ENCODE measurements at regions not wholly inside any gene's neighbourhood (a gene's known extent, or its start where the extent isn't known, plus 50 kb on each side); places are given as distances from the start of the nearest gene placed in this dataset.

DNA sequence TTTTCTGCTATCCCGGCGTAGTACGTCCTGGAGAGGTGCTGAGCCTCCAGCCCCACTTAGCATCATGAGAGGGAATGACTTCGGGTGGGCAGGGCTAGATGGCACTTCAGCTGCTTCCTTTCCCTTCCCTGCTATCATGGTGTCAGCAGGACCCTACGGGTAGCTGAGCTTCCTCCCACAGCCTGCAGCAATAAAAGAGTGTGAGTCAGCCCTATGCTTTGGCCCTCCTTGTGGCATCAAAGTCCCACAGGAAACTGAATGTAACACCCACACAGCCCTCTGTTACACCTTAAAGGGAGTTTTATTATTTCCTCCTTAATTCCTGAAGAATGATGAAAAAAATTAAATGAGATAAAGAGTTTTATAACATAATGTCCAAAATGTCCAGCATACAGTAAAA is 458.1 kb downstream of the RPS24 start:
- peaks cover 4% of the 10 kb centered on the region for H3K9me3 ChIP-seq (ENCODE audit: control insufficient read depth, insufficient read depth, low read length)
- no peak overlapping the region for H3K4me3 ChIP-seq (ENCODE audit: low read depth, low read length)
- H3K4me1 ChIP-seq (ENCODE audit: control insufficient read depth, insufficient read depth, low read length), result no peaks in the 10 kb centered on the region
- no peak overlapping the region for H3K9ac ChIP-seq (ENCODE audit: low read depth, low read length)
- no peaks in the 10 kb centered on the region for H3K36me3 ChIP-seq (ENCODE audit: control insufficient read depth, insufficient read depth, low read length)
- no peaks in the 10 kb centered on the region for H3K27me3 ChIP-seq (ENCODE audit: control insufficient read depth, insufficient read depth, low read length)

DNA sequence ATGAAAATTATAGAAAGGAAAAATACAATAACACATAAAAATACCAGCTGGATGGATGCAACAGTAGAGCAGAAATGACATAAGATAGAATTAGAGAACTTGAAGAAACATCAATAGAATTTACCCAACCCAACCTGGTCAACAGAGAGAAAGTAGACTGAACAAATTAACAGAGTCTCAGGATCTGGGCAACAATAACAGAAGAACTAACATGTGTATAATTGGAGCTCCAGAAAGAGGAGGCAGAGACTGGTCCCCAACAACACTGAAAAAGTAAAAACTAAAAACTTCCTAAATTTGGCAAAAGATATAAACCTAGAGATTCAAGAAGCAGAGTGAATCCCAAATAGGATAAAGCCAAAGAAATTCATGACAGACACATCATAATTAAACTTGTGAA is 458.8 kb downstream of the RPS24 start:
- Histone ChIP-seq H3K4me3 (ENCODE audit: low read depth, low read length) (no peak overlapping the region), H3K36me3 (ENCODE audit: control insufficient read depth, insufficient read depth, low read length) (no peaks in the 10 kb centered on the region), H3K9me3 (ENCODE audit: control insufficient read depth, insufficient read depth, low read length) (peaks cover 4% of the 10 kb centered on the region), H3K9ac (ENCODE audit: low read depth, low read length) (no peak overlapping the region), H3K4me1 (ENCODE audit: control insufficient read depth, insufficient read depth, low read length) (no peaks in the 10 kb centered on the region), H3K27me3 (ENCODE audit: control insufficient read depth, insufficient read depth, low read length) (no peaks in the 10 kb centered on the region)

DNA sequence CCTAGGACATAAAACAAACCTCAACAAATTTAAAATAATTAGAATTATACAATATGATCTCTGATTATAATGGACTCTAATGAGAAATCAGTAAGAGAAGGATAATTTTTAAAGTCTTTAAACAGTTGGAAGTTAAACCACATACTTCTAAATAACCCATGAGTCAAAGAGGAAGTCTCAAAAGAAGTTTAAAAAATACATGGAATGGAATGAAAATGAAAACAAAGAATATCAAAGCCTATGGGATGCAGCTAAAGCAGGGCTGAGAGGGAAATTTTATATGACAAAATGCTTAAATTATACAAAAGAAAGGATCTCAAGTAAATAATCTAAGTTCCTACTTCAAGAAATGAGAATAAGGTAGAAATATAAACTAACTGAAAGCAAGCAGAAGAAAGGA is 460.5 kb downstream of the RPS24 start:
- Histone ChIP-seq H3K27me3 (ENCODE audit: control insufficient read depth, insufficient read depth, low read length) (no peaks in the 10 kb centered on the region), H3K9me3 (ENCODE audit: control insufficient read depth, insufficient read depth, low read length) (no peaks in the 10 kb centered on the region), H3K9ac (ENCODE audit: low read depth, low read length) (no peak overlapping the region), H3K36me3 (ENCODE audit: control insufficient read depth, insufficient read depth, low read length) (no peaks in the 10 kb centered on the region), H3K4me1 (ENCODE audit: control insufficient read depth, insufficient read depth, low read length) (no peaks in the 10 kb centered on the region), H3K4me3 (ENCODE audit: low read depth, low read length) (no peak overlapping the region)

DNA sequence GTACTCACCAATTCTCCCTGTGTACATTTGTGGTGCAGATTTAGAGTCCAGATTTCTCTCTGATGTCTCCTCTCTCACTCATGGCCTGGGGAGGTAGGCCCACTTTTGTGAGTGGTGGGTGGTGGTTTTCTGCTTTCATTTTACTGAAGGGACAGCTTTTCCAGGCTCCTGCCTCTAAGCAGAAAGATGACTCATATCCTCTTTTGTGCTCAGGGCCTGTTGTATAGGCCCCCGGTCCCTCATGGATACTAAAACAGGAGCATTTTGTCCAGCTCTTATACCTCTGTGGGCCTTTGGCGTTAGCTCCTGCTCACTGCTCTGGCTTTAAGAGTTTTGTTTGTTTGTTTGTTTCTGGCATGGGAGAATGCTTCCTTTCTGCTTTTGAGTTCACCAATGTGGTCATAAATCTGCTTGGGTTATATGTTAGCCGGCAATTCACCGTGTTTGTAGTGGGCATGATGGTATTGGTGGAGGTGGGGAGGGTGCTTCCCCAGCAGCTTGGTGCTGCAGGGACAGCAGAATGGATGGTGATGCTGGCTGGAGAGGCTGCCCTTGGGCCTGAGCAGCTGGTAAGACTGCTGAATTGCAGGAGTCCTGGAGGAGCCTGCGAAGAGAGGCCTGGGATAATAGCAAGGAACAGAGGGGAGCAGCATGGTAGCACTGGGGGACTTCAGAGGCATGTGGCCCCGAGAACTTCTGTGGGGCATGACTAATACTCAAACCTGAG is 468.7 kb downstream of the RPS24 start:
- Histone ChIP-seq H3K36me3 (ENCODE audit: control insufficient read depth, insufficient read depth, low read length) (no peaks in the 10 kb centered on the region), H3K9me3 (ENCODE audit: control insufficient read depth, insufficient read depth, low read length) (no peaks in the 10 kb centered on the region), H3K27me3 (ENCODE audit: control insufficient read depth, insufficient read depth, low read length) (no peaks in the 10 kb centered on the region), H3K4me3 (ENCODE audit: low read depth, low read length) (no peak overlapping the region), H3K4me1 (ENCODE audit: control insufficient read depth, insufficient read depth, low read length) (no peaks in the 10 kb centered on the region), H3K9ac (ENCODE audit: low read depth, low read length) (no peak overlapping the region)

DNA sequence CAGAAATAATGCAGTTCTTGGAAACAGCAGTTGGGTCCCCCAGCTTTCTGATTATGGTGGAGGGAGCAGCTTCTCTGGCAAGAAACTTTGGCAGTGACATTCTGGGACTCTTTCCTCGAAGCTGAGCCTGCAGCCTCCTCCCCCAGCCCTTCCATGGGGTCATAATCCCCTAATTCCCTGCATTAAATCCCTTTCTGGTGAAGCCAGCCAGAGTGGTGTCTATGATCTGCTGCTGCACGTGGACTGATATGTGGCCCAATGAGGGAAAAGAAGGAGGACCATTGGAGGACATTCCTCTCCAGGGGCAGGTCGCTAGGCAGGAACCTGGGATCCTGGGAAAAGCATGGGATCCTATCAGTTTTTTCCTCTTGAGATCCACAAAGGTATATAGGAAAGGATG is 470.5 kb downstream of the RPS24 start:
- Histone ChIP-seq H3K9ac (ENCODE audit: low read depth, low read length) (no peak overlapping the region), H3K9me3 (ENCODE audit: control insufficient read depth, insufficient read depth, low read length) (no peaks in the 10 kb centered on the region), H3K4me3 (ENCODE audit: low read depth, low read length) (no peak overlapping the region), H3K27me3 (ENCODE audit: control insufficient read depth, insufficient read depth, low read length) (peaks cover 2% of the 10 kb centered on the region), H3K36me3 (ENCODE audit: control insufficient read depth, insufficient read depth, low read length) (no peaks in the 10 kb centered on the region), H3K4me1 (ENCODE audit: control insufficient read depth, insufficient read depth, low read length) (no peaks in the 10 kb centered on the region)

DNA sequence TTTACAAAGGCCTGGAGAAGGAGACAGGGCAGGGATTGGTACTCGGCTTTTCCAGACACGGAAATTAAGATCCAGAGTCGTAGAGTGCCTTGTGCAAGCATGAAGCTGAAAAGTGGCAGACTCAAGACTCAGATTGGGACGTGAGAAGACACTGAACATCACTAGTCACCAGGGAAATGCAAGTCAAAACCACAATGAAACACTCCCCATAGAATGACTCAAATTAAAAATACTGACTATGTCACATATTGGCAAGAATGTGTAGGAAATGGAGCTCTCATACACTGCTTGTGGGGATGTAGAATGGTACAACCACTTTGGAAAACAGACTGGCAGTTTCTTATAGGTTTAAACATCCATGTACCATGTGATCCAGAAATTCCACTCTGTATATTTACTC is 472.0 kb downstream of the RPS24 start:
- no peaks in the 10 kb centered on the region for H3K36me3 ChIP-seq (ENCODE audit: control insufficient read depth, insufficient read depth, low read length)
- no peaks in the 10 kb centered on the region for H3K9me3 ChIP-seq (ENCODE audit: control insufficient read depth, insufficient read depth, low read length)
- peaks cover 2% of the 10 kb centered on the region for H3K27me3 ChIP-seq (ENCODE audit: control insufficient read depth, insufficient read depth, low read length)
- no peak overlapping the region for H3K4me3 ChIP-seq (ENCODE audit: low read depth, low read length)
- no peaks in the 10 kb centered on the region for H3K4me1 ChIP-seq (ENCODE audit: control insufficient read depth, insufficient read depth, low read length)
- no peak overlapping the region for H3K9ac ChIP-seq (ENCODE audit: low read depth, low read length)

DNA sequence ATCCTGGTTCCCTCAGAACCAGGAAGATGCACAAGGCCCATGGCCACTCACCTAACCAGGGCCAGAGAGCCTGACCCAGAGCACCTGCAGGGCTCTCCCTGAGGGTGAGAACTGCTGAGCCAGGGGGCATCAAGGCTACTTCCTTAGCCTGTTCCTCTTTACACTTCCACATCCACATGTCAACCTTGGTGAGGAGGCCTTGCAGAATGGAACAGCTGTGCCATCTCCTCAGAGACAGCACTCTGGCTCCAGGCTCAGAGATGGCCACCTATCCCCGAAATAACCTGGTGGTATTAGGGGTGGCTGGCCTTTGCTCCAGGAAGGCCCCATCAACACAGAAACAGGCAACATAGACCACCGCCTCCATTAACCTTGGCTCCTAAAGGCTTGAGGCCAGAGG is 473.0 kb downstream of the RPS24 start:
- no peaks in the 10 kb centered on the region for H3K4me1 ChIP-seq (ENCODE audit: control insufficient read depth, insufficient read depth, low read length)
- no peak overlapping the region for H3K9ac ChIP-seq (ENCODE audit: low read depth, low read length)
- peaks cover 2% of the 10 kb centered on the region for H3K27me3 ChIP-seq (ENCODE audit: control insufficient read depth, insufficient read depth, low read length)
- H3K36me3 ChIP-seq (ENCODE audit: control insufficient read depth, insufficient read depth, low read length), result no peaks in the 10 kb centered on the region
- no peaks in the 10 kb centered on the region for H3K9me3 ChIP-seq (ENCODE audit: control insufficient read depth, insufficient read depth, low read length)
- H3K4me3 ChIP-seq (ENCODE audit: low read depth, low read length), result no peak overlapping the region

DNA sequence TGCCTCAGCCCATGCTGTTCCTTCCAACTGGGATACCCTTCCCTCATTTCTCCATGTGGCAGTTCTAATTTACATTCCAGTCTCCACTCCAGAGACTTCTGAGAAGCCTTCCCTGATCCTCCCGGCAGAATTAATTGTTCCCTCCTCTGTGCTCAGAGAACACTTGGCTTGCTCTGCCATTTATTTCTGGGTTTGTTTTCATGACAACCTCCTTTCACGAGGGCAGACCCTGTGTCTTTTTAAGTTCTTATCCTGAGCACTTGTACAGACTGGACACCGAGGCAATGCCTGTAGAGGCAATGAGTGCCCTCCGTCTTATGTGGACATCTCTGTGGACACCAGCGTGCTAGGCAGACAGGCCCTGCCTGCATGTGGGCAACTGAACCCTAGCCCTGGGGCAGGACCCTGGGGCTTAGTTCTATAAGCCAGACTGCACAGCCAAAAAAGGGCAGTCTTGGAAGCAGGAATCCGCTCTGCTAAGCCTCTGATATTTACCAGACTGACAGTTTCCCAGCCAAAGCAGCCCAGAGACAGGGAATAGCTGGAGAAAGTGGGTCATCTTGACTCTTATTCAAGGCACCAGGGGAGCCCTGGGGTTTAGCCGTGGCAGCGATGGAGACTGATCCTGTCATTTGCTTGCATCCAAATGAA is 474.0 kb downstream of the RPS24 start:
- H3K4me3 ChIP-seq (ENCODE audit: low read depth, low read length), result no peak overlapping the region
- H3K4me1 ChIP-seq (ENCODE audit: control insufficient read depth, insufficient read depth, low read length), result no peaks in the 10 kb centered on the region
- no peaks in the 10 kb centered on the region for H3K9me3 ChIP-seq (ENCODE audit: control insufficient read depth, insufficient read depth, low read length)
- peaks cover 2% of the 10 kb centered on the region for H3K27me3 ChIP-seq (ENCODE audit: control insufficient read depth, insufficient read depth, low read length)
- H3K36me3 ChIP-seq (ENCODE audit: control insufficient read depth, insufficient read depth, low read length), result no peaks in the 10 kb centered on the region
- H3K9ac ChIP-seq (ENCODE audit: low read depth, low read length), result no peak overlapping the region

DNA sequence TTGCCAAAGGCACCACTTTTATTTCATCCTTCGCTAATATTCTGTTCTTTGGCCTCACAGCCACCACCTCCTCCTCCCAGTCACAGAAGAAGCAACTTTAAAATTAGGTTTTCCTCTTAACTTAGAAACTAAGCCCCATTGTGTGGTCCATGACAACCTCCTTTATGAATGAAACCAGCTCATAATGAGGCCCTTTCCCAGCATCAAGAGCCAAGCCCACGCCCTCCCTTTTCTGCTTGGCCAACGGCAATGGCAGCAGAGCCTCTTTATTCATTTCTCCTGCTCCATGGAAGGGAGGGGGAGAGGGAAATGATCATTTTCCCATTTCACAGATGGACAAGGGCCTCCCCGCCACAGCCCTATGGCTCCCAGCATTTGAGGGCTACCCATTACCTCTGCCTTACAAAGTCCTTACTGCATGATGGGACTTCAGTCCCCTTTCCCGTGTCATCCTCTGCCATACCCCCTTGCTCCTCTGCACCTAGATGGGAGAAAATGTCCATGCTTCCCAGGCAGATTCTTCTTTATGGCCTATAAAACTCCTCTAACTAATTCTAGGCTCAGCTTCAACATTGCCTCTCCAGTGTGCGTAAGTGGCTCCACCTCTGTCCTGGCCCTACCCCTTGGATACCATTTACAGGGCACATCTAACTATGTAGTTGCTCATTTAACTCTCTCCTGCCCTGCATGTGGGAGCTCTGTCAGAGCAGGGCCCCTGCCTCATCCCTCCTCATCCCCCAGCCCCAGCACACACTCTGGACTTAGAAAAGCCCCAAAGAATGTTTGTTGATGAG is 475.5 kb downstream of the RPS24 start:
- no peaks in the 10 kb centered on the region for H3K36me3 ChIP-seq (ENCODE audit: control insufficient read depth, insufficient read depth, low read length)
- peaks cover 2% of the 10 kb centered on the region for H3K27me3 ChIP-seq (ENCODE audit: control insufficient read depth, insufficient read depth, low read length)
- no peaks in the 10 kb centered on the region for H3K9me3 ChIP-seq (ENCODE audit: control insufficient read depth, insufficient read depth, low read length)
- no peak overlapping the region for H3K9ac ChIP-seq (ENCODE audit: low read depth, low read length)
- no peaks in the 10 kb centered on the region for H3K4me1 ChIP-seq (ENCODE audit: control insufficient read depth, insufficient read depth, low read length)
- no peak overlapping the region for H3K4me3 ChIP-seq (ENCODE audit: low read depth, low read length)

DNA sequence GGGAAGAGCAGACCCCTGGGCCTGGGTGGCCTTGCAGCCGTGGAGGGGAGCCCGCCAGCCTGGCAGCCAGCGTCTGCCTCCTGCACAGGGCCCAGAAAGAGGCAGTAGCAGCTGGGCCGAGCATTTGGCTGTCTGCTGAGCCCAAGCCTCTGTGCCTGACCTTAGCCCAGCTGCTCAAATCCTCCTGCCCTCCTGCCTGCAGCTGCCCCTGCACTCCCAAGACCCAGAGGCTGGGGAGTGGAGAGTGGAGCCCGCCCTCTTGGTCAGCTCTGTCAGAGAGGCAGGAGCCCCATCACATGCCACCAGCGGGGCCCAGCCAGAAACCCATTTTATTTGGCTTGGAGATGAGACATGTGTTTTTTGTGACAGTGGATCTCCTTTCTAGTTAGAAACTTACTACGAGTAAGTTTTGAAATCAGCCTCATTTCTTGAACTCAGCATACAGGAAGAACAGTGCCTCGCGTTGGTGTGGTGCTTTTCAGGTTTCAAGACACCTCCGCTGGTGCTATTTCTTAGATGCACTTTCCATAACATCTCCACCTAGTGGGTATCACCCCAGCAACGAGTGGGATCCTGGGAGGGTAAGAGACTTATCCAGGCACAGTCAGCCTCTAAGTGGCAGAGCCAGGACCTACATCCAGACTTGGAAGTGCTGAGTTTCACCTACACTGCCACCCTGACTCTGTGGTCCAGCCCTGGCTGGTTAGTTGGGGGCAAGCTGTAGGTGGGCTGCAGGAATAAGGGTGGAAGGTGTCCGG is 477.1 kb downstream of the RPS24 start:
- Histone ChIP-seq H3K27me3 (ENCODE audit: control insufficient read depth, insufficient read depth, low read length) (peaks cover 2% of the 10 kb centered on the region), H3K4me3 (ENCODE audit: low read depth, low read length) (no peak overlapping the region), H3K4me1 (ENCODE audit: control insufficient read depth, insufficient read depth, low read length) (no peaks in the 10 kb centered on the region), H3K36me3 (ENCODE audit: control insufficient read depth, insufficient read depth, low read length) (no peaks in the 10 kb centered on the region), H3K9me3 (ENCODE audit: control insufficient read depth, insufficient read depth, low read length) (no peaks in the 10 kb centered on the region), H3K9ac (ENCODE audit: low read depth, low read length) (no peak overlapping the region)

DNA sequence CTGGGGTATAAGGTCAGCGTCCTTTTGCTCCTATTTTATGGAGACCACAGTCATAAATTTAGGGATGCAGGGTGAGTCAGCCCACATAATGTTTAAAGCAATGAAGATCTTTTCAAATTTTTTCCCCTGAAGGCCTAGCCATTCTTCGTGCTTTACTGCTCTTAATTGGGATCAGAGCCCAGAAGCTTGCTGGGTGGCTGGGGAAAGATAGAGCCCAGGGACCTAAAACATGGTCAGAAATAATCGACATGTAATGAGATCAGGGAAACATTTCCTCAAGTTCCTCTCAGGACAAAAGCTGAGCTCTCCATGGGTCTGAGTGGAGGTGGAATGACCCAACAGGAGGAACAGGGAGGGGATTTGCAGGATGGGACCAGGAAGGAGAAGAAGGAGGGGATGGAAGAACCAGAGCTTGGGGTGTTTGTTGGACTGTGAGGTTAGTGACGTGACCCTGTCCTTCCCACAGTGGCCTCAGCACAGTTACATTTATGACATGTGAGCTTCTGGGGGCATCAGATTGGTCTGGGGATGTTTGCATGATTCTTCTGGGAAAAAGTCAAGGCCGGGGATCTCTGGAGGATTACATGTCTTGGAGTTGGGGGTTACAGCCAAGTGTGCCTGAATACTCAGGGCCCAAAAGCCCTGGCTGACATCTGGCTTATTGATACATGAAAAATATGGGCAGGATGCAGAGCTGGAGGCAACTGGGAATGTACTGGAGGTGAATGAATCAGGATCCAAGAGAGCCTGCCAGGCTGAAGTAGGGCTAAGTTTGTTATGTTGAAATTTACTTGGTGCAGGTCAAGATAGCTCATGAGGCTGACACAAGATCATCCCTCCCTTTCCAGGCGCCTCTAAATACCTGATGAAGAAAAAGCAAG is 477.9 kb downstream of the RPS24 start:
- no peak overlapping the region for H3K9ac ChIP-seq (ENCODE audit: low read depth, low read length)
- H3K9me3 ChIP-seq (ENCODE audit: control insufficient read depth, insufficient read depth, low read length), result no peaks in the 10 kb centered on the region

More for the DNA sequence above, 477.9 kb downstream of the RPS24 start:
- peaks cover 2% of the 10 kb centered on the region for H3K27me3 ChIP-seq (ENCODE audit: control insufficient read depth, insufficient read depth, low read length)
- H3K36me3 ChIP-seq (ENCODE audit: control insufficient read depth, insufficient read depth, low read length), result no peaks in the 10 kb centered on the region
- no peaks in the 10 kb centered on the region for H3K4me1 ChIP-seq (ENCODE audit: control insufficient read depth, insufficient read depth, low read length)
- no peak overlapping the region for H3K4me3 ChIP-seq (ENCODE audit: low read depth, low read length)
